ENCODE measurements at regions not wholly inside any gene's neighbourhood (a gene's known extent, or its start where the extent isn't known, plus 50 kb on each side); places are given as distances from the start of the nearest gene placed in this dataset.
A peak's percentile ranks its signal among the peaks of the same experiment; 100 is the strongest.

- no peak for DNase-seq (ENCODE audit: low read depth)
- in situ Hi-C loops (cut with HindIII; ENCODE audit: low pct_unique_long_range_greater_than_20kb, low sequenced_read_pairs) = no loop called here
Observed at GRCh38 chr5:97735209-97735608, 552.2 kb upstream of the RIOK2 start.

DNA sequence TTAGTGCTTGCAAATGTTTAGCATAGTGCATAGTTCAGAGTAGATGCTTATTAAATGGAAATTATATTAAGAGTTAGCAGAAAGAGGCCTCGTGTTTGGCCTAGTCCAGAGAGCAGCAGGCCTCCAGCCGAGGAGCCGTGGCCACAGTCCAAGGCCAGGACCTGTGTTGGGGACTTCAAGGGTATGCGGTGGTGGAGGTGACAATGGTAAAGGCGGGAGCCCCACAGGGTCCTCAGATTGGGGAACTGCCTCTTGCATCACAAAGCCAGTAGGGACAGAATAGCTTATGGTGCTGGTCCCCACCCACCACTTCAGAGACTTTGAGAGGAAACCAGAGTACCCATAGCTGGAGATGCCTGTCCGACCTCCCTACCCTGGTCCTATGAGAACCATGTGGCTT is 554.6 kb upstream of the RIOK2 start:
- no peak for DNase-seq (ENCODE audit: low read depth)
- in situ Hi-C loops (cut with HindIII; ENCODE audit: low pct_unique_long_range_greater_than_20kb, low sequenced_read_pairs) = no loop called here

DNA sequence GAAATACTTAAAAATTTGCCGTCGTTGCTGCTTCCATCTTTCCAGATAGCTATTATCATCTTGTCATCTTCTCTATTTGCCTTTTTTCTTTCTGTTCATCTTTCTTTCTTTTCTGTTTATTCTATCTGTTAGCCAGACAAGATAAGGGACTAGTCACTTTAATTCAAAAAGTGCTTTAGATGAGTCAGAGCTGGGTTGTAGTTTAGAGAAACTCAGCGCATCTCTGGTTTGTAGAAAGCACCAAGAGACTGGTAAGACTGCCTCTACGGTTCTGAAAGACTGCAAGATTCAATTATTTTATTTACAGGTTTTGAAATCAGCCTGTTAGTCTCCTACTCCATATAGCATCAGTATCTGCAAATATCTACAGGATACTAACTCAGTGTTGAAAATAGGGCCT is 562.8 kb upstream of the RIOK2 start:
- in situ Hi-C loops (cut with HindIII; ENCODE audit: low pct_unique_long_range_greater_than_20kb, low sequenced_read_pairs) = no loop called here
- DNase-seq (ENCODE audit: low read depth) = no peak

DNA sequence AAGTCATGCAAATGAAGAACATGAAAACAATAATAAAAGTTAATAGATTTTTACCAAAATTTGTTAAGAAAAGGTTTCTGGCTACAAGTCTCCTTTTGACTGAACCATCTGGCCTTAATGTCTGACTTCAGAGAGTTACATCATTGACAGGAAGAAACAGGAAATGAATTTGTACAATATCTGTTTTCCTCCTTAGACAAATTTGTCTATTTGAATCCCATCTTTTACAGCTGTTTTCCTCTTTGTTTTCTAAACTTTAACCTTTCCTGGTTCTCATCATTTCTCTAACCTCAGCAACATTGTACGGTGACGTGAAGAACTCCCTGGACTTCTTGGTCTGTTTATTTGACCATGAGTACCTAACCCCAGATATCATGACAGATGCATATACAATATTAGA is 567.5 kb upstream of the RIOK2 start:
- no peak for DNase-seq (ENCODE audit: low read depth)
- in situ Hi-C loops (cut with HindIII; ENCODE audit: low pct_unique_long_range_greater_than_20kb, low sequenced_read_pairs) = no loop called here

GRCh38 chr5:97751540-97751939 is 568.5 kb upstream of the RIOK2 start:
- no peak for DNase-seq (ENCODE audit: low read depth)
- in situ Hi-C loops (cut with HindIII; ENCODE audit: low pct_unique_long_range_greater_than_20kb, low sequenced_read_pairs) = no loop called here

DNA sequence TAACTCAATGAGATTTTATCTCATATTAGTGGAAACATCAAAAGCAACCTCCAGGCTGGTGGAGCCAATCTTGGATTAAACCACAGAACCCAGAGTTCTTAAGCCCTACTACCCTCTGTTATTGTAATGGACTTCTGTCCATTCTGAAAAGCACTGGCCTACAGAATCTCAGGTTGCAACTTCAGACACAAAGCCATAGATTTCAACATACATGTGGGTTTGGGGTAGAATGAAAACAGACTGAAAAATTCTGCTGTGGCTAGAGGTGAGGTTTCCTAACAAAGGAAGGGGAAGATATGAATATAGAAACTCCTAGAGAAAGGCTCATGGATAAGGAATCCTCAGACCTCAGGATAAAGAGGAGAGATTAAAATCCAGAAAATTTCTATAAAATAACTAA is 569.8 kb upstream of the RIOK2 start:
- in situ Hi-C loops (cut with HindIII; ENCODE audit: low pct_unique_long_range_greater_than_20kb, low sequenced_read_pairs) = no loop called here
- no peak for DNase-seq (ENCODE audit: low read depth)

DNA sequence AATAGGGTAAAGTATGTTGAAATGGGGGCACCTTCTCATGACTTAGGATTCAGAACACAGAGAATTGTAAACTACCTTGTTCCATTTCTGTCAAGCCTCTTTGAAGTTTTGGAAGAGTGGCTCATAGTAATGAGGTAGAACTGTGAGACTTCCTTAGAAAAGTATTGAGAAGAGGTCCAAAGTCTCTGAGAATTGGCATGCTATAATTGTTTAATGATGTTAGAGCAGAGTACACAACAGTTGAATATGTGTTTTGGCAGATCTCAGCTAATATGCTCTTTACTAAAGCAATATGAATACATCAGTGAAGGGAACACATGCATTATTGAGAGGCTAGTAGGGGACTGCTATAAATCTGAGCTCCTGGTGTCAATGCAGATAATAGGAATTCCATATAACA is 579.4 kb upstream of the RIOK2 start:
- no peak for DNase-seq (ENCODE audit: low read depth)
- in situ Hi-C loops (cut with HindIII; ENCODE audit: low pct_unique_long_range_greater_than_20kb, low sequenced_read_pairs) = no loop called here

DNA sequence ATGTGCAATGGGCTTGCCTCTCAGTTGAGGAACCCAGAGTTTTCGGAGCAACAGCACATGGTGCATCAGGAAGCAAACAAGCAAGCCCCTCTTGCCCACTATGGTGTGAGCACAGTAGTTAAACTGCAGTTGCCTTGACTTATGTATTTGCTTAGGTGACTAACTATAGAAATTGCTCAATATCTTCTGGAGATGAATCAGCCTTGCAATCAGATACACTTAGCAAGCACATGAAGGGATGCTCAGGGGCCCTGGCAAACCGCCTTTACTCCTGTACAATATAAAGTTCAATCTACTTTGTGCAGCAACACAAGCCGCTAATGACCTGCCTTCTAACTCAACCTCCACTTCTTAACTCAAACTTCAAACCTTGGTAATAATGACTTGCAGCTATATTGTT is 581.7 kb upstream of the RIOK2 start:
- DNase-seq (ENCODE audit: low read depth) = no peak
- in situ Hi-C loops (cut with HindIII; ENCODE audit: low pct_unique_long_range_greater_than_20kb, low sequenced_read_pairs) = no loop called here

DNA sequence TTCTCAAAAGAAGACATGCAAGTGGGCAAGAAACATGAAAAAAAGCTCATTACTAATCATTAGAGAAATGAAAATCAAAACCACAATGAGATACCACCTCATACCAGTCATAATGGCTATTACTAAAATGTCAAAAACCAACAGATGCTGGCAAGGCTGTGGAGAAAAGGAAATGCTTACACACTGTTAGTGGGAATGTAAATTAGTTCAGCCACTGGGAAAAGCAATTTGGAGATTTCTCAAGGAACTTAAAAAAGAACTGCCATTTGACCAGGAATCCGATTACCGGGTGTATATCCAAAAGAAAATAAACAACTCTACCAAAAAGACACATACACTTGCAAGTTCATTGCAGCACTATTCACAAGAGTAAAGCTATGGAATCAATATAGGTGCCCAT is 595.4 kb upstream of the RIOK2 start:
- in situ Hi-C loops (cut with HindIII; ENCODE audit: low pct_unique_long_range_greater_than_20kb, low sequenced_read_pairs) = no loop called here
- no peak for DNase-seq (ENCODE audit: low read depth)

GRCh38 chr5:97788369-97788768 is 605.3 kb upstream of the RIOK2 start:
- in situ Hi-C loops (cut with HindIII; ENCODE audit: low pct_unique_long_range_greater_than_20kb, low sequenced_read_pairs) = no loop called here
- DNase-seq (ENCODE audit: low read depth) = no peak

GRCh38 chr5:97797994-97798451 is 615.0 kb upstream of the RIOK2 start:
- no peak for DNase-seq (ENCODE audit: low read depth)
- in situ Hi-C loops (cut with HindIII; ENCODE audit: low pct_unique_long_range_greater_than_20kb, low sequenced_read_pairs) = no loop called here

DNA sequence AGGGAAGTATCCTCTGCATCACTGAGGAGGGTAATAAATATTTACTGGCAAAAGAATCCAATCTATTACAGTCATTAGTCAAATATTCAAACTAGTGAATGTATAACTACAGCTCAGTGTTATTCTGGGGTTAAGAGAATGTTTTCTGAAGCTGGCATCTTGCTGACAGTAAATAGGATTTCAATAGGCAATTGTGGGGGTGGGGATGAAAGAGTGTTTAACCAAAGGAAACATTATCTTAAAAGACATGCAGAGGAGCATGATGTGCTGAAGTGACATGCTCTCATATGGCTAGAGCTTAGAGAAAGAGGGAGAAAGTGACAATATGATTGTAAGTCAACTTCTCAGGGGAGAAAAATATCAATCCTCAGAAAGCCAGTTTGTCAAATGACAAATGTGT is 618.4 kb upstream of the RIOK2 start:
- DNase-seq (ENCODE audit: low read depth) = no peak

GRCh38 chr5:97820138-97820537 is 637.1 kb upstream of the RIOK2 start:
- no peak for DNase-seq (ENCODE audit: low read depth)
- in situ Hi-C loops (cut with HindIII; ENCODE audit: low pct_unique_long_range_greater_than_20kb, low sequenced_read_pairs) = no loop called here

More for the DNA sequence above, 618.4 kb upstream of the RIOK2 start:
- in situ Hi-C loops (cut with HindIII; ENCODE audit: low pct_unique_long_range_greater_than_20kb, low sequenced_read_pairs) = no loop called here

DNA sequence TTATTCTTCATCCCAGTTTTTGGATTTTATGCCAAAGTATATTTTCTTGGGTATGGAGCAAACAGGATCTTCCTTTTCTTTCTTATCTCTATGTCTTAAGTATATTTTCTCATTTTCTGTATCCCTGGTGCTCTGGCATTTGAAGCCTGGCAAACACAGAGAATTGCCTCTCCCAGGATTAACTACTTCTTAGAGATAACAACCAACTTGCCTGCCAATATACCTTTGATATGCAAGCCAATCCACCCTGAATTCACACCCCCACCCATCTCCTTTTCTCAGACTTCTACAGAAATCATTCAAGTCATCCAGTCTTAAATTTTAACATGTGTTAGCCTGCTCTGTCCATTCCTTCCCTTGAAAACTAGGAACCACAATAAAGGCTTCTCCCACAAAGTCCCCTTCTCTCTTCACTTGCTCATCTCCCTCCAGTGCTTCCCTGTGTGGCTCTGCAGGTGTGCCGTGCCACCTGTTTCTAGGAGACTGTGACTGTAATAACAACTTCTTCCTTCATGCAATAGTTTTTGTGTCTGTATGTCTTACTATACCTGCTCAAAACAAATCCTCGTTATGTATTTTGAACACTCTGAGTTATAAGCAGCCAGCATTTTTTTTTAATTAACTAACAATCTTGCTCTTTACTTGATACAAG is 649.7 kb upstream of the RIOK2 start:
- DNase-seq (ENCODE audit: low read depth) = no peak

DNA sequence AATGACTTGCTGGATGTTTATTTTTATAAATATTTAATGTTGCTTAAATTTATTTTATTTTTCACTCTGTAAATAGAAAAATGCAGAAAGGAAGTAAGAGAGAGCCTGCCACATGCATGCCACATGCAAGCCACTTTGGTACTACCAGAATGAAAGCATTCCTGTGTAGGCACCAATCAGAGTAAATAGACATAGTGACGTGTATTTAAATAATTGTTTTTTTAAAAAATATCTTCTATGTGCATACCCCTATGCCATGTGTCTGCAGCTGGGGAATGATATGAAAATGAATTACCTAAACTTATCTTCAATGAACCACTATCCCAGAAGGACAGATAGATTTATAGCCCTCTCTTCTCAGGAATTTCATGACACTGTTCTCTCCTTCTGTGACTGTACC is 651.5 kb upstream of the RIOK2 start:
- in situ Hi-C loops (cut with HindIII; ENCODE audit: low pct_unique_long_range_greater_than_20kb, low sequenced_read_pairs) = no loop called here
- DNase-seq (ENCODE audit: low read depth) = no peak

More for the DNA sequence above, 649.7 kb upstream of the RIOK2 start:
- in situ Hi-C loops (cut with HindIII; ENCODE audit: low pct_unique_long_range_greater_than_20kb, low sequenced_read_pairs) = no loop called here

- in situ Hi-C loops (cut with HindIII; ENCODE audit: low pct_unique_long_range_greater_than_20kb, low sequenced_read_pairs) = no loop called here
- no peak for DNase-seq (ENCODE audit: low read depth)
Observed at GRCh38 chr5:97835112-97835511, 652.1 kb upstream of the RIOK2 start.

- no peak for DNase-seq (ENCODE audit: low read depth)
- in situ Hi-C loops (cut with HindIII; ENCODE audit: low pct_unique_long_range_greater_than_20kb, low sequenced_read_pairs) = no loop called here
Observed at GRCh38 chr5:97836816-97837215, 653.8 kb upstream of the RIOK2 start.

DNA sequence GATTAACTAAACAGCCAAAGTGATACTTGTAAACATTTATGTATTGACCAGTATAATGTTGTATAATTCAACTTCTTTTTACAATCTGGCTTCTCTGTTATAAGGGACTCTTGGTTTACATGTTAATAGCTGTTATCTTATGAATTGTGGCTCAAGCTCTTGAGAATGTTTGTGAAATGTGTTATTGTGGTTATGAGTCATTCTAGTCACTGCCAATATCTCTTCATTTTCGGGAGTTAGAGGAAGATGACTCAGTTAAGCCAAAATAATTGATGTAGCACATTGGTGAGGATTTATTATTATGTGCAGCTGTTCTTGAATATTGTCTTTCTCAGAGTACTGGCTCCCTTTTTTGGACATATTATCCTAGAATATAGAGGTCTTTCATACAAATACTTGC is 655.2 kb upstream of the RIOK2 start:
- DNase-seq (ENCODE audit: low read depth) = peak; percentile 19
- in situ Hi-C loops (cut with HindIII; ENCODE audit: low pct_unique_long_range_greater_than_20kb, low sequenced_read_pairs) = no loop called here

- in situ Hi-C loops (cut with HindIII; ENCODE audit: low pct_unique_long_range_greater_than_20kb, low sequenced_read_pairs) = no loop called here
- no peak for DNase-seq (ENCODE audit: low read depth)
Observed at GRCh38 chr5:97839341-97840086, 656.5 kb upstream of the RIOK2 start.

DNA sequence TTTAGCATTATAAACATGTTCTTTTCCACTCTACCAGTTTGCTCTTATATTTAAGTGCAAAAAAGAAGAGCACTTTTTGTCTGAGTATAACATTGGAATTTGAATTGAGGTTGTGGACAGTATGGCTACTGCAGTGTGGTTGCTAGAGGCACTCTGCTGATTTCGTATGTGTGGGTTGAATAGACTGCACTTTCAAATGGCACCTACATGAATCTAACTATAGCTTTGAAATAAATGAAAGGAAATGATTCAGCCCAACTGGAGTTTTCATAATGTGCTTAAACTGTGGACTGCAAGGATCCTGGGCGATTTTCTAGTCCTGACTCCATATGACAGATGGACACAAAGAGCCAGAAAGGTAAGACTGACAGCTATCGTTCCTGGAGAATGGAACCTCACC is 657.6 kb upstream of the RIOK2 start:
- in situ Hi-C loops (cut with HindIII; ENCODE audit: low pct_unique_long_range_greater_than_20kb, low sequenced_read_pairs) = no loop called here
- DNase-seq (ENCODE audit: low read depth) = no peak

Measured in Caki2 (cell line).